Fibroblast of pulmonary artery (primary cell): ENCODE measurements at regions not wholly inside any gene's neighbourhood (a gene's known extent, or its start where the extent isn't known, plus 50 kb on each side); places are given as distances from the start of the nearest gene placed in this dataset.
A peak's percentile ranks its signal among the peaks of the same experiment; 100 is the strongest.

Experiments used
- DNase-seq: peaks from one replicate; pipeline ENCODE4 v3.0.0-alpha.2; 2010; ENCODE audit warnings: low read depth
- H3K4me3 ChIP-seq: replicated peaks from 2 replicates; pipeline ENCODE4 v1.5.1; 2011; ENCODE audit warnings: low read depth, mild to moderate bottlenecking, control low read depth, low read length, moderate library complexity
- CTCF ChIP-seq: IDR thresholded peaks from 2 replicates; pipeline ENCODE4 v1.5.1; 2011; ENCODE audit warnings: mild to moderate bottlenecking, control low read depth, low read length, inconsistent platforms; ENCODE audit errors: missing control alignments

- peak; percentile 0 for DNase-seq
- H3K4me3 ChIP-seq, result no peak overlapping the region
- no peak for TF ChIP-seq CTCF
Measured at GRCh38 chr3:163438760-163439159, 1639.5 kb downstream of the SI start.

GRCh38 chr3:163422671-163423070 is 1655.6 kb downstream of the SI start:
- H3K4me3 ChIP-seq, result no peak overlapping the region
- no peak for DNase-seq
- TF ChIP-seq CTCF, result no peak

- no peak overlapping the region for H3K4me3 ChIP-seq
- no peak for TF ChIP-seq CTCF
- DNase-seq, result no peak
Measured at GRCh38 chr3:163391407-163392181, 1686.7 kb downstream of the SI start.

DNA sequence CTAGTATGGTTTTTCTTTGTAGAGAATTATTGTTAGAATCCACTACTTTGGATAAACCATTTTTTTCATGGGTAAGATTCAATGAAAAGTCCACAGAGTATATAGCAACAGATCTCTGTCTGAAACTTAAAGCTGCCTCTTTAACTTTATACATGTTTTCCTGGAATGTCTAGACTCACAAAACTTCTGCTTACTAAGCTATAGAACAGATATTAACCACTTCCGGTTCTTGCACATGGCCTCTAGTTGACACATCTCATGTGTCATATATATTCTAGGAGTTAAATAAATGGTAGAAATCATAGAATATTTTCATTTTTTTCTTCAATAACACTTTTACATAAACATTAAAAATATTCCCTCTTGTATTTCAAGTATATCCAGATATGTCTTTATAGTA is 1693.9 kb downstream of the SI start:
- TF ChIP-seq CTCF, result no peak
- no peak for DNase-seq
- H3K4me3 ChIP-seq, result no peak overlapping the region

GRCh38 chr3:163382183-163382582 is 1696.1 kb downstream of the SI start:
- TF ChIP-seq CTCF, result no peak
- no peak for DNase-seq
- H3K4me3 ChIP-seq, result no peak overlapping the region

GRCh38 chr3:163368168-163368567 is 1710.1 kb downstream of the SI start:
- peak; percentile 22 for DNase-seq
- no peak overlapping the region for H3K4me3 ChIP-seq
- no peak for TF ChIP-seq CTCF

- TF ChIP-seq CTCF, result no peak
- no peak overlapping the region for H3K4me3 ChIP-seq
- DNase-seq, result no peak
Measured at GRCh38 chr3:163364717-163365116, 1713.6 kb downstream of the SI start.
